ENCODE measurements at regions not wholly inside any gene's neighbourhood (a gene's known extent, or its start where the extent isn't known, plus 50 kb on each side); places are given as distances from the start of the nearest gene placed in this dataset.
"Not testable (repeated sequence)": the region's sequence is repeated elsewhere in the genome, so short reads cannot be mapped to it uniquely, and the experiment has no call there.

GRCh38 chrX:73979551-73980131 lies 127.1 kb upstream of the XIST start:
- H3K4me1 ChIP-seq (ENCODE audit: control insufficient read depth, insufficient read depth, low read length), result peaks cover 26% of the 10 kb centered on the region
- peaks cover 4% of the 10 kb centered on the region for H3K9me3 ChIP-seq (ENCODE audit: control insufficient read depth, insufficient read depth, low read depth, low read length)
- CTCF ChIA-PET, result interaction anchor here (0.6 to 1.2 kb wide), 3 partner anchors 15 to 559 kb away, joined by 3 read pairs; no protein-coding TSS in a partner anchor
- TF ChIP-seq ZBTB1 (tag by site-specific recombination; IDR thresholded peaks at IDR 0.05) (no peak), PRDM1 (tag by site-specific recombination; IDR thresholded peaks at IDR 0.05) (peak; percentile 23; the same call in 1 of the 2 replicates), SP2 (tag by site-specific recombination; IDR thresholded peaks at IDR 0.05) (no peak), PRDM6 (tag by site-specific recombination; IDR thresholded peaks at IDR 0.05) (0 out of 2 replicates have a peak, but pooled peaks have one; percentile 31), ZNF140 (tag by site-specific recombination; IDR thresholded peaks at IDR 0.05) (no peak), ZNF629 (tag by site-specific recombination; IDR thresholded peaks at IDR 0.05) (no peak)
- H3K27ac ChIP-seq (ENCODE audit: extremely low read depth, low read depth, low read length), result no peak overlapping the region
- POLR2A ChIA-PET, result interaction anchor here (0.7 kb wide), 1 partner anchor 12 kb away, joined by 3 read pairs; no protein-coding TSS in a partner anchor
- no peak overlapping the region for H3K4me3 ChIP-seq (ENCODE audit: low read depth, low read length)
- H3K36me3 ChIP-seq (ENCODE audit: control insufficient read depth in 2 of 2, insufficient read depth in 1 of 2, low read length in 2 of 2), result peaks cover 6 to 56% of the 10 kb centered on the region in 2 experiments

- ChIA-PET CTCF (interaction anchor here (0.6 kb wide), 2 partner anchors 37 to 144 kb away, joined by 3 read pairs; no protein-coding TSS in a partner anchor), POLR2A (interaction anchor here (0.6 kb wide), 1 partner anchor 9 kb away, joined by 3 read pairs; no protein-coding TSS in a partner anchor)
- H3K27ac ChIP-seq (ENCODE audit: extremely low read depth, low read depth, low read length), result no peak overlapping the region
- peaks cover 26% of the 10 kb centered on the region for H3K4me1 ChIP-seq (ENCODE audit: control insufficient read depth, insufficient read depth, low read length)
- TF ChIP-seq PRDM6 (tag by site-specific recombination; IDR thresholded peaks at IDR 0.05) (peak; percentile 51), ZIC2 (tag by site-specific recombination; IDR thresholded peaks at IDR 0.05) (peak; percentile 92), ZNF10 (tag by site-specific recombination; IDR thresholded peaks at IDR 0.05) (0 out of 2 replicates have a peak, but pooled peaks have one; percentile 16), ZSCAN30 (tag by site-specific recombination; IDR thresholded peaks at IDR 0.05) (no peak), ZSCAN23 (tag by site-specific recombination; IDR thresholded peaks at IDR 0.05) (no peak), MYNN (tag by site-specific recombination; IDR thresholded peaks at IDR 0.05; ENCODE audit: borderline replicate concordance) (no peak), KLF1 (tag by site-specific recombination; IDR thresholded peaks at IDR 0.05) (peak; percentile 60), ZNF311 (tag by site-specific recombination; IDR thresholded peaks at IDR 0.05; ENCODE audit: borderline replicate concordance) (no peak), PRDM1 (tag by site-specific recombination; IDR thresholded peaks at IDR 0.05) (peak; percentile 38; the same call in 1 of the 2 replicates), ZNF423 (tag by site-specific recombination; IDR thresholded peaks at IDR 0.05) (peak; percentile 77), KLF10 (tag by site-specific recombination; IDR thresholded peaks at IDR 0.05) (peak; percentile 53; the same call in 1 of the 2 replicates)
- H3K4me3 ChIP-seq (ENCODE audit: low read depth, low read length), result no peak overlapping the region
- no peaks in the 10 kb centered on the region for H3K9me3 ChIP-seq (ENCODE audit: control insufficient read depth, insufficient read depth, low read depth, low read length)
- H3K36me3 ChIP-seq (ENCODE audit: control insufficient read depth in 2 of 2, insufficient read depth in 1 of 2, low read length in 2 of 2), result peaks cover 0 to 54% of the 10 kb centered on the region in 2 experiments; a peak in 2 of 3 replicates
These were observed 125.1 kb upstream of the XIST start for GRCh38 chrX:73977542-73978169.

- H3K36me3 ChIP-seq (ENCODE audit: control insufficient read depth in 2 of 2, insufficient read depth in 1 of 2, low read length in 2 of 2), result peaks cover 40 to 73% of the 10 kb centered on the region in 2 experiments
- H3K4me3 ChIP-seq (ENCODE audit: low read depth, low read length); H3K4me1 ChIP-seq (ENCODE audit: control insufficient read depth, insufficient read depth, low read length); H3K27ac ChIP-seq (ENCODE audit: extremely low read depth, low read depth, low read length); H3K9me3 ChIP-seq (ENCODE audit: control insufficient read depth, insufficient read depth, low read depth, low read length); CTCF ChIA-PET: not testable (repeated sequence)
- POLR2A ChIA-PET, result interaction anchor here (0.9 kb wide), 1 partner anchor 12 kb away, joined by 3 read pairs; no protein-coding TSS in a partner anchor
These were observed 114.9 kb upstream of the XIST start for GRCh38 chrX:73967461-73967860.

Data from HEK293 (cell line).